H1 (cell line): ENCODE measurements at regions not wholly inside any gene's neighbourhood (a gene's known extent, or its start where the extent isn't known, plus 50 kb on each side); places are given as distances from the start of the nearest gene placed in this dataset.

ENCODE experiments used
- CTCF ChIA-PET: fragments of 300-600 bp; sonication (Branson Sonifier 250); formaldehyde crosslinking; loops from one replicate; lab custom pipeline; 2021; ENCODE audit not compliant: partially characterized antibody; lab: Charles Lee
- POLR2A ChIA-PET: fragments of 300-600 bp; sonication (Branson Sonifier 250); formaldehyde crosslinking; loops from one replicate; lab custom pipeline; 2021; ENCODE audit warnings: inconsistent platforms; ENCODE audit not compliant: partially characterized antibody; lab: Charles Lee
- DNase-seq, 2 experiments: peaks; one replicate each; pipeline versions ENCODE4 v3.0.0 to v3.0.0-alpha.2; 2010 to 2022; ENCODE audit warnings: low spot score in 2 of 2, low read depth in 1 of 2, mixed read lengths in 1 of 2
- FAIRE-seq: peaks from 2 replicates; lab custom pipeline; 2011; peaks lifted over from hg19 to GRCh38; lab: Jason Lieb, UNC
- H2AFZ ChIP-seq: 2 replicates; pipeline ENCODE4 v1.8.1; 2012; ENCODE audit warnings: low read length, inconsistent platforms
- H2AK5ac ChIP-seq: 2 replicates; pipeline ENCODE4 v1.6.1; 2013; ENCODE audit warnings: low read depth, low read length
- H2BK120ac ChIP-seq: replicated peaks from 2 replicates; pipeline ENCODE3; 2013; ENCODE audit warnings: low read depth, low read length, inconsistent platforms
- H2BK12ac ChIP-seq: 2 replicates; pipeline ENCODE4 v1.6.1; 2013; ENCODE audit warnings: low read depth, low read length
- H2BK15ac ChIP-seq: 2 replicates; pipeline ENCODE4 v1.6.1; 2013; ENCODE audit warnings: low read length
- H2BK20ac ChIP-seq: 2 replicates; pipeline ENCODE4 v1.6.1; 2013; ENCODE audit warnings: low read length
- H2BK5ac ChIP-seq: 2 replicates; pipeline ENCODE4 v1.6.1; 2013; ENCODE audit warnings: low read depth, low read length
- H3K14ac ChIP-seq: 2 replicates; pipeline ENCODE4 v1.6.1; 2013; ENCODE audit warnings: inconsistent platforms; ENCODE audit not compliant: insufficient read length
- H3K18ac ChIP-seq: 2 replicates; pipeline ENCODE4 v1.6.1; 2013; ENCODE audit warnings: low read length; ENCODE audit errors: extremely low read depth
- H3K23ac ChIP-seq: 2 replicates; pipeline ENCODE4 v1.6.1; 2013; ENCODE audit warnings: inconsistent platforms; ENCODE audit not compliant: insufficient read length
- H3K23me2 ChIP-seq: 2 replicates; pipeline ENCODE4 v1.6.1; 2013; ENCODE audit warnings: low read depth, low read length
- H3K27ac ChIP-seq: 2 replicates; pipeline ENCODE4 v1.6.1; 2011; ENCODE audit warnings: low read depth, low read length, inconsistent platforms
- H3K27me3 ChIP-seq, 4 experiments: replicated peaks in 1 of 4; 1 replicate in 1 of 4; 2 replicates in 3 of 4; pipeline versions ENCODE4 v1.6.1 to v1.8.1; 2011 to 2013; ENCODE audit warnings: low read length in 3 of 4, mild to moderate bottlenecking in 3 of 4, inconsistent platforms in 2 of 4, mixed read lengths in 2 of 4, moderate library complexity in 1 of 4; ENCODE audit not compliant: control insufficient read depth in 3 of 4, insufficient read depth in 3 of 4; ENCODE audit errors: extremely low read depth in 1 of 4
- H3K36me3 ChIP-seq, 4 experiments: 2 replicates each; pipeline versions ENCODE4 v1.6.1 to v1.8.1; 2011 to 2013; ENCODE audit warnings: mild to moderate bottlenecking in 4 of 4, low read length in 3 of 4, moderate library complexity in 2 of 4, control low read depth in 1 of 4, inconsistent platforms in 1 of 4; ENCODE audit not compliant: insufficient read depth in 4 of 4, control insufficient read depth in 2 of 4
- H3K4ac ChIP-seq: replicated peaks from 2 replicates; pipeline ENCODE3; 2013; ENCODE audit warnings: low read length, low read depth, mixed read lengths, inconsistent platforms; ENCODE audit not compliant: insufficient read length
- H3K4me1 ChIP-seq, 4 experiments: replicated peaks in 1 of 4; 1 replicate in 1 of 4; 2 replicates in 3 of 4; pipeline versions ENCODE4 v1.6.1 to v1.8.1; 2011 to 2013; ENCODE audit warnings: low read length in 3 of 4, inconsistent platforms in 2 of 4, mixed read lengths in 1 of 4; ENCODE audit not compliant: insufficient read depth in 4 of 4, control insufficient read depth in 3 of 4
- H3K4me2 ChIP-seq, 2 experiments: 2 replicates each; pipeline versions ENCODE4 v1.6.1 to v1.8.1; 2011 to 2013; ENCODE audit warnings: low read depth in 2 of 2, low read length in 2 of 2, control low read depth in 1 of 2, inconsistent platforms in 1 of 2, mild to moderate bottlenecking in 1 of 2; ENCODE audit not compliant: insufficient read depth in 1 of 2
- H3K4me3 ChIP-seq, 4 experiments: fragments of 200-600, 300-600 bp in 1 of 4; sonication (generic), shearing (Covaris generic), sonication (Bioruptor Twin) in 1 of 4; 2 replicates each; pipeline versions ENCODE4 v1.5.1 to v1.8.1; 2011 to 2016; ENCODE audit warnings: low read length in 4 of 4, low read depth in 3 of 4, control low read depth in 2 of 4, inconsistent platforms in 2 of 4, mild to moderate bottlenecking in 2 of 4, mixed read lengths in 1 of 4, moderate library complexity in 1 of 4; ENCODE audit not compliant: insufficient read depth in 2 of 4; ENCODE audit errors: extremely low read depth in 1 of 4
- H3K56ac ChIP-seq: replicated peaks from 2 replicates; pipeline ENCODE3; 2013; ENCODE audit warnings: low read depth, mild to moderate bottlenecking, mixed read lengths, low read length, inconsistent platforms; ENCODE audit not compliant: insufficient read length
- H3K79me1 ChIP-seq: 2 replicates; pipeline ENCODE4 v1.6.1; 2013; ENCODE audit warnings: low read depth, low read length, control low read depth
- H3K79me2 ChIP-seq, 2 experiments: 2 replicates each; pipeline versions ENCODE4 v1.6.1 to v1.8.1; 2012 to 2013; ENCODE audit warnings: low read length in 2 of 2, mild to moderate bottlenecking in 2 of 2, inconsistent platforms in 1 of 2; ENCODE audit not compliant: insufficient read depth in 2 of 2, control insufficient read depth in 1 of 2
- H3K9ac ChIP-seq, 4 experiments: replicated peaks in 1 of 4; 1 replicate in 1 of 4; 2 replicates in 3 of 4; pipeline versions ENCODE4 v1.6.1 to v1.8.1; 2011 to 2013; ENCODE audit warnings: low read depth in 3 of 4, low read length in 3 of 4, control low read depth in 2 of 4, mild to moderate bottlenecking in 2 of 4, moderate library complexity in 2 of 4, inconsistent platforms in 1 of 4; ENCODE audit errors: extremely low read depth in 1 of 4
- H3K9me3 ChIP-seq, 2 experiments: 2 replicates each; pipeline versions ENCODE4 v1.6.1 to v1.8.1; 2012 to 2013; ENCODE audit warnings: mild to moderate bottlenecking in 2 of 2, moderate library complexity in 2 of 2, control low read depth in 1 of 2, inconsistent platforms in 1 of 2, low read depth in 1 of 2, low read length in 1 of 2, mixed read lengths in 1 of 2; ENCODE audit not compliant: insufficient read depth in 2 of 2
- H4K20me1 ChIP-seq, 2 experiments: replicated peaks in 1 of 2; 2 replicates each; pipeline versions ENCODE3 to v1.8.1; 2011 to 2013; ENCODE audit warnings: inconsistent platforms in 2 of 2, low read length in 2 of 2, mild to moderate bottlenecking in 1 of 2; ENCODE audit not compliant: insufficient read depth in 2 of 2, control insufficient read depth in 1 of 2
- H4K5ac ChIP-seq: 2 replicates; pipeline ENCODE4 v1.6.1; 2013; ENCODE audit warnings: low read length, low read depth, mixed read lengths, inconsistent platforms; ENCODE audit not compliant: insufficient read length
- H4K8ac ChIP-seq: 2 replicates; pipeline ENCODE4 v1.8.0; 2013; ENCODE audit warnings: mild to moderate bottlenecking, moderate library complexity, low read length, inconsistent platforms; ENCODE audit not compliant: insufficient read depth; ENCODE audit errors: extremely low read depth
- H4K91ac ChIP-seq: replicated peaks from 2 replicates; pipeline ENCODE3; 2013; ENCODE audit warnings: low read length, mixed read lengths, inconsistent platforms; ENCODE audit not compliant: insufficient read length
- WGBS, 2 experiments: shearing (Covaris generic) in 1 of 2; methylation state at CpG; one replicate each; pipeline versions ENCODE4 v1.1.6 to v1.1.7; 2013 to 2015; ENCODE audit warnings: low lambda C conversion rate in 2 of 2, mixed read lengths in 2 of 2, inconsistent platforms in 1 of 2, low coverage in 1 of 2, missing lambda C conversion rate in 1 of 2; ENCODE audit not compliant: insufficient replicate concordance in 2 of 2, insufficient coverage in 1 of 2, insufficient read length in 1 of 2; ENCODE audit errors: extremely low coverage in 1 of 2, missing lambda C conversion rate in 1 of 2; 5-methylcytosine and 5-hydroxymethylcytosine counted together
- TF ChIP-seq, protein P1 (sequence below): IDR thresholded peaks from 2 replicates; pipeline ENCODE4 v1.6.1; 2012; ENCODE audit warnings: inconsistent platforms

DNA sequence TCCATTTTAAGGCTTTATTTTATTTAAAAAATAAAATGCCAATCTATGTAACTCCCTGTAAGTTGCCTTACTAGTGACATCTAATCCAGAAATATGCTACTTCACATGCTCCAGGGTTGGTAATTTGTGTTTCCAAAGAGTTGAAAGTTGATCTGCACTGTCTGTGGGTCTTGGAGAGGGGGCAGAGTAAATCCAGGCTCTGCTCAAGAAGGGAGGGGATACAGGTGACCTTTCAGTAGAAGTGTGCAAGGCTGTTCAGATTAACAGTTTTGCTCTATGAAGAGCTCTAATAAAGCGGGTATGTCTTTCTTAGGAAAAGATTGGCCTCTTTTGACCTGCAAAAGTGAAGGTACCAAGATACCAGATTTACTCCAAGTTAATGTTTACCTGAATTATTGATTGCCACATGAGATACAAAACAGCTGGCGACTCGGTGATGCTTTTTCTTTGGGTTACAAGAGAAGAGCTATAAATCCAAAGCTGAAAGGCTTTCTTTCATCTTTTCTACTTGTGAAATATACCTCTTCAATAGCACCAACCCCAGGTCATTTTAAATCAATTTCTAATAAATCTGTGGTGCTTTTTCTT, 75.6 kb upstream of the FLRT2 start:
- H2BK5ac ChIP-seq = no peak overlapping the region
- H3K4ac ChIP-seq = no peak overlapping the region
- H2AK5ac ChIP-seq = no peak overlapping the region
- no peak overlapping the region for H2BK15ac ChIP-seq
- 86% methylated on average over 3 of the region's 3 CpGs; no CpG with 5 or more reads in 1 of the 2 experiments for WGBS, 2 experiments
- no peaks in the 10 kb centered on the region for H3K4me1 ChIP-seq
- no peak overlapping the region for H3K14ac ChIP-seq
- POLR2A ChIA-PET = no interaction called here
- CTCF ChIA-PET = interaction anchor here (0.6 kb wide), 1 partner anchor 1609 kb away, joined by 3 read pairs; no protein-coding TSS in a partner anchor
- DNase-seq (no peak), FAIRE-seq (no peak)
- H3K79me1 ChIP-seq = no peaks in the 10 kb centered on the region
- H3K27me3 ChIP-seq = no peaks in the 10 kb centered on the region
- no peak overlapping the region for H2BK20ac ChIP-seq
- H3K23ac ChIP-seq = no peak overlapping the region
- H2BK120ac ChIP-seq = no peak overlapping the region
- no peak overlapping the region for H3K27ac ChIP-seq
- H3K9ac ChIP-seq = no peak overlapping the region
- H2AFZ ChIP-seq = no peak overlapping the region
- no peak overlapping the region for H3K18ac ChIP-seq
- no peaks in the 10 kb centered on the region; the same call in 1 of the 2 replicates for H3K23me2 ChIP-seq
- H4K91ac ChIP-seq = no peak overlapping the region
- H3K79me2 ChIP-seq = no peaks in the 10 kb centered on the region
- H4K8ac ChIP-seq = no peak overlapping the region
- H3K56ac ChIP-seq = no peak overlapping the region
- H4K5ac ChIP-seq = no peak overlapping the region
- H3K4me2 ChIP-seq = no peak overlapping the region
- no peak overlapping the region for H2BK12ac ChIP-seq
- TF ChIP-seq, protein P1, sequence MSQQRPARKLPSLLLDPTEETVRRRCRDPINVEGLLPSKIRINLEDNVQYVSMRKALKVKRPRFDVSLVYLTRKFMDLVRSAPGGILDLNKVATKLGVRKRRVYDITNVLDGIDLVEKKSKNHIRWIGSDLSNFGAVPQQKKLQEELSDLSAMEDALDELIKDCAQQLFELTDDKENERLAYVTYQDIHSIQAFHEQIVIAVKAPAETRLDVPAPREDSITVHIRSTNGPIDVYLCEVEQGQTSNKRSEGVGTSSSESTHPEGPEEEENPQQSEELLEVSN = no peak
- no peaks in the 10 kb centered on the region for H4K20me1 ChIP-seq
- H3K36me3 ChIP-seq = no peaks in the 10 kb centered on the region
- no peaks in the 10 kb centered on the region for H3K9me3 ChIP-seq
- no peak overlapping the region for H3K4me3 ChIP-seq
